HG03571 (cell line): ENCODE measurements at regions not wholly inside any gene's neighbourhood (a gene's known extent, or its start where the extent isn't known, plus 50 kb on each side); places are given as distances from the start of the nearest gene placed in this dataset.

Source experiments
- ATAC-seq: cut with Tn5 transposase; IDR thresholded peaks from one replicate; pipeline ENCODE4 v1.9.1; 2021; ENCODE audit not compliant: unreplicated experiment

DNA sequence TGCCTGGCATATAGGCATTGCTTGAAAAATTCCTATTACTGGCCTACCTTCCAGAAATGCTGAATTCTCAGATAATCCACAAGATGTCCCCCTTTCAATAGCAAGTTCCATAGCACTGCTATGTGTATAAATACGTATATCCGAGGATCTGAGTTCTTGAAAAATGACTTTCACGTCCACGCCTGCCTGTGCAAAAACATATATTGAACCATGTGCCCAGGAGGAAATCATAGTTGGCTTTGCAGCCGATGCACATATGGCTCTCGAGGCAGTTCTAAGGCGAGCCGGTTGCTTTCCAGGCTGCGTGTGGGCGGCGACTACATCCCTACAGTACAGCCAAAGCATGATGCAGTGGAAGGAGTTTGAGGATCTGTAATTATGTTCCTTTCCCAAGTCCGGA, 55.4 kb upstream of the ESX1 start:
- ATAC-seq = no peak

DNA sequence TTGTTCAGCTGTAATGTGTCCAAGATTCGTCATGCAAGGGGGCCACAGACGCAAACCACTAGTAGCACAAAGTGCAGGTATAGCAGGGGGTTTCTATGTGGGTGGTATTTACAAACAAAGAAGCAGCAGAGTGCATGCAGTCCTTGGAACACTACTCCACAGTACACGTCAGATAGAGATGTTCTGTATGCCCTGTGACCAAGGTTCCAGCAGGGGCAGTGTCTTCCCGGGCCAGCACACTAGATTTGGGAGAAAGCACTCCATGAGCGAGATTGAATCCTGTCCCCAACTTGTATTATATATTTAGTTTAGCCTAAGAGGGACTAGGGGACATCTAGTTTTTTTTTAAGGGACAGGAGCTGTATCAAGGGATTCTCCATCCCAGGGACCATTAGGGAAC, 54.4 kb upstream of the ESX1 start:
- no peak for ATAC-seq

DNA sequence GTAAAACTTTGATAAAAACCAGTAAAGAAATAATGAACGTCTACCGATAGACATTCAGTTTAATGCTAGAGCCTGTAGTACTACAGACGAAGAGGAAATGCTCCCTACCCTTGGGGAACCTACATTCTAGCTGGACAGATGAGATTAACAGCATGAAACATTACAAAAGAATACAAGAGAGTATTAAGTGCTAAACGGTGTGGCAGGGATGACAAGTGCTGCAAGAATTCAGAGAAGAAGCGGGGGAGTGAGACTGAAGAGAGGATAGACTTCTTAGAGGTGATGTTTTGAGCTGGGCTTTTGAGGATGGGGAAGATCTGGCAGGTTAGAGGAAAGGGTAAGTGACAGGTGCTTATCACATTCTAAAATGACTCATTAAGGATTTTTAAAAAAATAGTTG, 52.6 kb upstream of the ESX1 start:
- ATAC-seq = no peak

DNA sequence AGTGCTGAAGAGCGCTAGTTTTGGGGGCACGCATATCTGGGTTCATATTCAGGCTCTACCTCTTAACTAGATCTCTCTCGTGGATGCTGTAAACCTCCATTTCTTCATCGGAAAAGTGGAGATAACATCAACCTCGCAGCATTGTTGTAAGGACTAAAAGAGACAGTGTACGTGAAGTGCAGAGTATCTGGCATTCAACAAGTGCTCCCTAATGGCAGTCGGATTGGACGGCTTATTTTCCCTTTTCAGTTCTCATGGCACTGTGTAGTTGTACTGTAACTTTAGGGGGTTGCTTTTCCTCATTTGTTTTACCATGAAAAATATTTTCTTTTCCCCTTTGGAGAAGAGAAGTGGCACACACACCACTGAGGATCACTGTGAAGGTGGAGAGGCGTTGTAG, 51.4 kb upstream of the ESX1 start:
- no peak for ATAC-seq
